ENCODE measurements at regions not wholly inside any gene's neighbourhood (a gene's known extent, or its start where the extent isn't known, plus 50 kb on each side); places are given as distances from the start of the nearest gene placed in this dataset.

- DNase-seq (ENCODE audit: low spot score in 2 of 2) (no peak), ATAC-seq (no peak)
- Mint-ChIP-seq H3K9me3 (peaks cover 8 to 12% of the 10 kb centered on the region in 2 donors), H3K36me3 (no peaks in the 10 kb centered on the region), H3K27ac (no peak overlapping the region)
These were observed 221.5 kb downstream of the PCDH7 start for GRCh38 chr4:30941641-30942040.

DNA sequence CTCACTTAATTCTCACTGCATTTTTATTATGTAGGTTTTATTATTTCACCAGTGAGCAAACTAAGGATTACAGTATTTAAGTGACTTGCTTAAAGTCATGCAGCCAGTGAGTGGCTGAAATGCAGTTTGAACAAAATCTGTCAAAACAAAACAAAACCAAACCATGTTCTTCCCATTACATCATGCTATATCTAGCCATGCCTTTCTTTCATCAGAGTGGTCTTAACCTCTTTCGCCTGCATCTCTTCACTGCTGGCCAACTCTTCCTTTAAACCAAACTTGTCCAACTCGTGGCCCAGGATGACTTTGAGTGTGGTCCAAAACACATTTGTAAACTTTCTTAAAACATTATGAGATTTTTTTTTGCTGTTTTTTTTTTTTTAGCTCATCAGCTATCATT, 223.2 kb downstream of the PCDH7 start:
- ATAC-seq (no peak), DNase-seq (ENCODE audit: low spot score in 2 of 2) (no peak)
- Mint-ChIP-seq H3K27ac (no peak overlapping the region), H3K9me3 (peaks cover 13 to 17% of the 10 kb centered on the region in 2 donors), H3K36me3 (no peaks in the 10 kb centered on the region)

DNA sequence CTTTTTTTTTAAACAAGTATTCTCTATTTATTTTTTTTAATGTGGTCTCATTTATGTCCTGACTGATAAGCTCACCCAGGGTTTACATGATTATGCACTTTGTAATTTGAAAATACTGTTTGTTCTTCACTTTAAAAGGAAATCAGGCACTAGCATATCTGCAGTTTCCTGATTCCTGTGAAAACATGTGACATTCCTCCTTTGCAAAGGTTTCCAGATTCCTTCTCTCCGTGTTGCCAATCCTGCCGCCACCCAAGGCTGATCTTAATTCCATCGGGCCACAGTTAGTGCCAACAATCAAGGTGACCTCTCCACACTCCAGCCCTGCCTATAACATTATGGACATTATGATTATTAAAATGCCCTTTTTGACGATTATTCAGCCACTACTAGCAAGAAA, 225.4 kb downstream of the PCDH7 start:
- DNase-seq (ENCODE audit: low spot score in 2 of 2), result no peak
- Mint-ChIP-seq H3K9me3 (peaks cover 8 to 17% of the 10 kb centered on the region in 2 donors), H3K27ac (no peak overlapping the region), H3K36me3 (no peaks in the 10 kb centered on the region)
- no peak for ATAC-seq

GRCh38 chr4:30946288-30946687, 226.1 kb downstream of the PCDH7 start:
- no peaks in the 10 kb centered on the region for H3K36me3 Mint-ChIP-seq
- no peak for ATAC-seq
- DNase-seq (ENCODE audit: low spot score in 2 of 2), result no peak
- no peak overlapping the region for H3K27ac Mint-ChIP-seq
- peaks cover 8 to 17% of the 10 kb centered on the region in 2 donors for H3K9me3 Mint-ChIP-seq

- Mint-ChIP-seq H3K9me3 (peaks cover 8 to 14% of the 10 kb centered on the region in 2 donors), H3K36me3 (no peaks in the 10 kb centered on the region), H3K27ac (no peak overlapping the region)
- DNase-seq (ENCODE audit: low spot score in 2 of 2), result no peak
- ATAC-seq, result no peak
These were observed 228.5 kb downstream of the PCDH7 start for GRCh38 chr4:30948653-30949052.

DNA sequence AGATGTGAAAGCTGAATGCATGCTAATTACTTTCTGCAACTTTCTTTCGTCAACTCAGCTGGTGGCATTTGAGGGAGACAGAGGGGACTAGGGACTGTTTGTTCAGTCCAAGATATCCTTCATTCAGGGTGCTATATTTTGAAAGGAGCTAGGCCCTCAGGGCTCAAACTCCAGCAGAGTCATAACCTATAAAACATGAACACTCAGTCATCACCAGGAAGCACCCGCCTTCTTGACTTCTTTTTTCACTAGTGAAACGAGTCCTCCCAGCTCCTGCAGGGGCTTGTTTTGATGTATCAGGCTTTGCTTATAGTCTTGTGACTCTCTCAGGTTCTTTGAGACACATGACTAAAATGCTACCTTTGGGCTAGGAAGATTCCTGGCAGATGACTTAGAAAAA, 230.6 kb downstream of the PCDH7 start:
- no peaks in the 10 kb centered on the region for H3K36me3 Mint-ChIP-seq
- DNase-seq (ENCODE audit: low spot score in 2 of 2) (no peak), ATAC-seq (no peak)
- H3K9me3 Mint-ChIP-seq, result peaks cover 10 to 11% of the 10 kb centered on the region in 2 donors
- no peak overlapping the region for H3K27ac Mint-ChIP-seq

GRCh38 chr4:30952526-30953219, 232.5 kb downstream of the PCDH7 start:
- no peak overlapping the region for H3K27ac Mint-ChIP-seq
- peaks cover 3 to 6% of the 10 kb centered on the region in 2 donors for H3K9me3 Mint-ChIP-seq
- DNase-seq (ENCODE audit: low spot score in 2 of 2) (no peak), ATAC-seq (no peak)
- no peaks in the 10 kb centered on the region for H3K36me3 Mint-ChIP-seq

DNA sequence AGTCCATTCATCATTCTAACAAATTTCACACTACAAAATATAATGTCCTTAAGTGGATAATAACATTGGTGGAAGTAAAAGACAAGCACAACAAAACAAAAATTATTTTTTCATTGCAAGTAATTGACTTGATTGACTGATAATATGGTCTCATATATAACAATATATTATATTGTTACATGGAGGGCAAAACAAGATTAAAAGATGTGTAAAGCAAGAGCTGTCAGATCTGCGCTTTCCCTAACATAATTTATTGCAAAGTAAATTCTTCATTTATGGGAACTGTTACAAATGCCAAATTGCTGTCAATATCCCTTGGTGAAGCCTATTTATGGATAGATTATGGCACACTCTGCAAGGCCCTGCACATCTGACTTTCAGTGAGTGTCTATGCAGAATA, 233.6 kb downstream of the PCDH7 start:
- DNase-seq (ENCODE audit: low spot score in 2 of 2) (no peak), ATAC-seq (no peak)
- Mint-ChIP-seq H3K36me3 (no peaks in the 10 kb centered on the region), H3K9me3 (peaks cover 3 to 10% of the 10 kb centered on the region in 2 donors), H3K27ac (no peak overlapping the region)

DNA sequence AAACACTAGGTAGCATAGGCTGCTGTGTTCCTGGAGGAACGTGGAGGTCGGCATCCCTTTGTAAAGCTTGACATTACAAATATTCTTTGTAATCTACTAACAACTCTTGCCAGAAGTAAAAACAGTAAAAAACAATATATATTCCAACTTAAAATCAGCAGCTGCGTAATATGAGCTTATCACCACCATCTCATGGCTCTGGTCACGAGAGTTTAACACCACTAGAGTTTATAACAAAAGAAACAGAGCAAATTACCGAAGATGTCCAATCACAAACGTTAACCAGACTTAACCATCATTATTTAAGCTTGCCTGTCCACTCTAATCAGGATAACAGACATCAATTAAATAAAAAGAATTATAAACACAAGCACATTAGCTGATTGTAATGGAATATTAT, 236.7 kb downstream of the PCDH7 start:
- ATAC-seq (no peak), DNase-seq (ENCODE audit: low spot score in 2 of 2) (no peak)
- Mint-ChIP-seq H3K9me3 (peaks cover 8 to 11% of the 10 kb centered on the region in 2 donors), H3K36me3 (no peaks in the 10 kb centered on the region), H3K27ac (no peak overlapping the region)

DNA sequence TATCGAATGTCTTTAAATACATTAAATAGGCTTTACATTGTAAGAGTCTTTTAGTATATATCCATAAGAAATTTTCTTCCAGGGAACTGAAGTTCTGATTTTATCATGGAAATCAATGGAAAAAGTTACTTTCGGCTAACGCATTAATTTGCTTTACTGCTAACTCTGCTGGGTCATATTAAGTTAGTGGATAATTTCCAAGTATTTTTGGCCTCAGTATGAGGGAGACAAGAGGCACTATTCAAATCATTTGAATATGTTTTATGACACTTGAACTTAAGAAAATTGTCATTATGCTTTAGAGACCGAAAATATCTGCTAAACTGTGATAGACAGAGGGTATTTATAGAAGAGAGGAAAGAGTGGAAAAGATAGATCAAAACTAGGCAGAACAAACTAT, 237.5 kb downstream of the PCDH7 start:
- DNase-seq (ENCODE audit: low spot score in 2 of 2) (no peak), ATAC-seq (no peak)
- H3K27ac Mint-ChIP-seq, result no peak overlapping the region
- peaks cover 8 to 11% of the 10 kb centered on the region in 2 donors for H3K9me3 Mint-ChIP-seq
- H3K36me3 Mint-ChIP-seq, result no peaks in the 10 kb centered on the region

- no peak for DNase-seq (ENCODE audit: low spot score in 2 of 2)
- H3K9me3 Mint-ChIP-seq, result peaks cover 8% of the 10 kb centered on the region in 2 donors
- no peak overlapping the region for H3K27ac Mint-ChIP-seq
- no peaks in the 10 kb centered on the region for H3K36me3 Mint-ChIP-seq
- no peak for ATAC-seq
These were observed 239.8 kb downstream of the PCDH7 start for GRCh38 chr4:30959781-30960485.

- Mint-ChIP-seq H3K27ac (no peak overlapping the region), H3K36me3 (no peaks in the 10 kb centered on the region), H3K9me3 (peaks cover 5 to 8% of the 10 kb centered on the region in 2 donors)
- DNase-seq (ENCODE audit: low spot score in 2 of 2) (no peak), ATAC-seq (no peak)
These were observed 242.8 kb downstream of the PCDH7 start for GRCh38 chr4:30962939-30963338.

- DNase-seq (ENCODE audit: low spot score in 2 of 2) (no peak), ATAC-seq (no peak)
- Mint-ChIP-seq H3K27ac (no peak overlapping the region), H3K36me3 (no peaks in the 10 kb centered on the region), H3K9me3 (peaks cover 8 to 13% of the 10 kb centered on the region in 2 donors)
These were observed 248.8 kb downstream of the PCDH7 start for GRCh38 chr4:30968926-30969325.

- no peak for ATAC-seq
- H3K9me3 Mint-ChIP-seq, result peaks cover 17 to 20% of the 10 kb centered on the region in 2 donors
- peaks cover 0 to 2% of the 10 kb centered on the region in 2 donors for H3K36me3 Mint-ChIP-seq
- no peak for DNase-seq (ENCODE audit: low spot score in 2 of 2)
- H3K27ac Mint-ChIP-seq, result no peak overlapping the region
These were observed 252.4 kb downstream of the PCDH7 start for GRCh38 chr4:30972542-30972941.

DNA sequence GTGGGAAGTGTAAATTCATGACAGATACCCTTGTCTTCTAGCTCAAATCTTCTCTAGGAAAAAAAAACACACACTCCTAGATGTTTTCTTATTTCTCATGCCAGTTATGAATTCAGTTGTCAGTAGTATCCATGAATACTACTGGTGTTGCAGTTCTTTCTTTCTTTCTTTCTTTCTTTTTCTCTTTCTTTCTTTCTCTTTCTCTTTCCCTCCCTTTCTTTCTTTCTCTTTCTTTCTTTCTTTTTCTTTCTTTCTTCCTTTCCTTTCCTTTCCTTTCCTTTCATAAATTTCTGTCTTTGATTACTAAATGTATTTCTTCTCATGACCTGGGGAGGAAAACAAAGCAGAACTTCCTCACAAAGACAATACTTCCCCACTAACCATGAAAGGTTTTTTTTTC, 253.8 kb downstream of the PCDH7 start:
- H3K9me3 Mint-ChIP-seq, result peaks cover 17 to 22% of the 10 kb centered on the region in 2 donors
- peaks cover 0 to 4% of the 10 kb centered on the region in 2 donors for H3K36me3 Mint-ChIP-seq
- DNase-seq (ENCODE audit: low spot score in 2 of 2), result no peak
- ATAC-seq, result no peak
- no peak overlapping the region for H3K27ac Mint-ChIP-seq

DNA sequence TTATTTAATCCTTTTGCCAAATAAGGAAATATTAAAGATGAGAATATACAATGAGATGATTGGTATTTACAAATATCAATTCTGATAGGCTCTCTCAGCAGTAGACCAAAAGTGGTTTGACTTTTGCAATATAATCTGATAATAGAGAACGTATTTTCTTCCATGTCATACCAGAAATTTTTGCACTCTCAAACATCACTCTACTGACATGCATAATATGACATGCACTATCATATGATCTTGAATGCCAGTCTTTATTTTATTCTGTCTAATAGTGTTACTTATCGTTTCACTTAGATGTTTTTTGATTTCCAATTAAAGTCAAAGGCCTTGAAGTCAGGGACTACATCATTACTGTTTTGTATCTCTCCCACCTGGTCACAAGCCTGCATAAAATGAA, 259.2 kb downstream of the PCDH7 start:
- DNase-seq (ENCODE audit: low spot score in 2 of 2), result no peak
- no peak for ATAC-seq
- Mint-ChIP-seq H3K36me3 (peaks cover 0 to 4% of the 10 kb centered on the region in 2 donors), H3K27ac (no peak overlapping the region), H3K9me3 (peaks cover 10 to 15% of the 10 kb centered on the region in 2 donors)

GRCh38 chr4:30989508-30989907, 269.3 kb downstream of the PCDH7 start:
- Mint-ChIP-seq H3K27ac (no peak overlapping the region), H3K36me3 (no peaks in the 10 kb centered on the region), H3K9me3 (peaks cover 0 to 3% of the 10 kb centered on the region in 2 donors)
- ATAC-seq (no peak), DNase-seq (ENCODE audit: low spot score in 2 of 2) (no peak)

DNA sequence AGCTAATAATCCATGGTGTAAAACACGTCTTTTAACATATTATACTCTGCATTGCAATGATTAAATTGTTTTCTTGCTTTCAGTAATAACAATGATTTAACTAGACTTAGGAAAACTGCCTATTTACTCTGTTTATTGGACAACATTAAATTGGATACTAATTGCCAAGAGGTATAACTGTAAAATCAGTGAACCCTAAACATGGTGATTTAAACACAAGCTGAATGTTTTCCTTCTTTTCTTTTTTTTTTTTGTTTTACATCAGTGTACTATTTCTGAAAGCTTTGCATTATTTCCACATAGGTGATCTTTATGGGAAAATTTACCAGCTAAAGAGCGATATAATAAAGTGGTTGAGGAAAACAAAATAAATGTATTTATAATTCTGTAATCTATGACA, 276.7 kb downstream of the PCDH7 start:
- Mint-ChIP-seq H3K36me3 (peaks cover 0 to 4% of the 10 kb centered on the region in 2 donors), H3K27ac (no peak overlapping the region), H3K9me3 (peaks cover 16 to 25% of the 10 kb centered on the region in 2 donors)
- DNase-seq (ENCODE audit: low spot score in 2 of 2), result no peak
- ATAC-seq, result no peak

All from activated naive CD4-positive, alpha-beta T cell treated with anti-CD3 and anti-CD28 coated beads, Interleukin-2, amount 50 U/mL, for 72 hours (primary cell).